ENCODE measurements at regions not wholly inside any gene's neighbourhood (a gene's known extent, or its start where the extent isn't known, plus 50 kb on each side); places are given as distances from the start of the nearest gene placed in this dataset.

DNA sequence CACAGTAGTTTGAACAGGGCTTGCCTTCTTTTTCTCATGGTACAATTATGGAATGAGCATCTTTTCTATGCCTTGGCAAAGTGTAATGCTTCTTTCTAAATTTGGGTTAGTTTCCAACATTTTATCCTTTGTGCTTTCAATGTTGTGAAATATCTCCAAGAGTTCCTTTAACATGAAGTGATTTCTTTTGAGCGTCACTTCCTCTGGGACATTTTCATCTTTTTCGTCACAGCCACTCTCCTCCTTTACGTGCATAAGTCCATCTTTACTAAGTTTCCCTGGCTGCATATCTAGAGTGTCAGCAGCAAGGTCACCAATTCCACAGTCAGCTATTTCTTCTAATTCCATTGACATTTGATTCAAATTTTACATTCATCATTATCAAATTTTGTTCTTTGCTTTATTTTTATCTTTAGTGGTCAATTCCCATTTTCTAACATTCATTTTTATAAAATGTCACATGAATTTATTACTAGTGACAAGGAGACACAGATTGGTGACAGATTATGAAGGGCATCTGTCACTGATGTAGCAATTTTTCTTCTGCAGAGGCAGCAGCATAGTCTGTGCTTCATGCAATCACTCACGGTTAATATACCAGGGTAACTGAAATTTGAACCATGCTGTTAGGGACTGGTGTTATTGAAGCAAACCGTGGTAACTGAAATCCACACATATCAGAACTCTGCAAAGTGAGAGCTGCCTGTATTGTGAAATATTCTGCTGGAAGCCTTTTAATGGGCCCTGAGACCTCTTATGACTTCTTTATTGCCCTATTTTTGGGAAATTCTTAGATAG lies 126.5 kb upstream of the THBS1 start:
- H3K79me2 ChIP-seq (ENCODE audit: low read length): no peaks in the 10 kb centered on the region
- H3K9me3 ChIP-seq (replicated peaks; ENCODE audit: insufficient read depth, low read length): no peaks in the 10 kb centered on the region
- H3K36me3 ChIP-seq (replicated peaks; ENCODE audit: insufficient read depth, low read length): no peaks in the 10 kb centered on the region
- DNase-seq: no peak
- no peak overlapping the region for H2AFZ ChIP-seq (ENCODE audit: low read length)
- no peak overlapping the region for H3K27ac ChIP-seq (ENCODE audit: low read length)
- no peak overlapping the region for H3K4me2 ChIP-seq (ENCODE audit: low read depth, low read length)
- H3K27me3 ChIP-seq (replicated peaks; ENCODE audit: insufficient read depth, low read length): no peaks in the 10 kb centered on the region
- TF ChIP-seq EZH2phosphoT487 (IDR thresholded peaks at IDR 0.05; ENCODE audit: low read length) (no peak), EZH2 (optimal IDR thresholded peaks at IDR 0.05; ENCODE audit: low read depth, low read length) (no peak)
- TF ChIP-seq, protein P1, sequence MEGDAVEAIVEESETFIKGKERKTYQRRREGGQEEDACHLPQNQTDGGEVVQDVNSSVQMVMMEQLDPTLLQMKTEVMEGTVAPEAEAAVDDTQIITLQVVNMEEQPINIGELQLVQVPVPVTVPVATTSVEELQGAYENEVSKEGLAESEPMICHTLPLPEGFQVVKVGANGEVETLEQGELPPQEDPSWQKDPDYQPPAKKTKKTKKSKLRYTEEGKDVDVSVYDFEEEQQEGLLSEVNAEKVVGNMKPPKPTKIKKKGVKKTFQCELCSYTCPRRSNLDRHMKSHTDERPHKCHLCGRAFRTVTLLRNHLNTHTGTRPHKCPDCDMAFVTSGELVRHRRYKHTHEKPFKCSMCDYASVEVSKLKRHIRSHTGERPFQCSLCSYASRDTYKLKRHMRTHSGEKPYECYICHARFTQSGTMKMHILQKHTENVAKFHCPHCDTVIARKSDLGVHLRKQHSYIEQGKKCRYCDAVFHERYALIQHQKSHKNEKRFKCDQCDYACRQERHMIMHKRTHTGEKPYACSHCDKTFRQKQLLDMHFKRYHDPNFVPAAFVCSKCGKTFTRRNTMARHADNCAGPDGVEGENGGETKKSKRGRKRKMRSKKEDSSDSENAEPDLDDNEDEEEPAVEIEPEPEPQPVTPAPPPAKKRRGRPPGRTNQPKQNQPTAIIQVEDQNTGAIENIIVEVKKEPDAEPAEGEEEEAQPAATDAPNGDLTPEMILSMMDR (IDR thresholded peaks at IDR 0.05; ENCODE audit: low read length): no peak
- H3K4me1 ChIP-seq (ENCODE audit: low read length): no peaks in the 10 kb centered on the region
- no peaks in the 10 kb centered on the region for H4K20me1 ChIP-seq (ENCODE audit: insufficient read depth, low read length)
- no peaks in the 10 kb centered on the region for H3K9me2 ChIP-seq (replicated peaks; ENCODE audit: insufficient read depth, low read length)
- no peak overlapping the region for H3K4me3 ChIP-seq (ENCODE audit: low read length)
- H3K9ac ChIP-seq (ENCODE audit: low read length): no peak overlapping the region
- H3F3A ChIP-seq (ENCODE audit: insufficient read depth, low read length): no peaks in the 10 kb centered on the region

DNA sequence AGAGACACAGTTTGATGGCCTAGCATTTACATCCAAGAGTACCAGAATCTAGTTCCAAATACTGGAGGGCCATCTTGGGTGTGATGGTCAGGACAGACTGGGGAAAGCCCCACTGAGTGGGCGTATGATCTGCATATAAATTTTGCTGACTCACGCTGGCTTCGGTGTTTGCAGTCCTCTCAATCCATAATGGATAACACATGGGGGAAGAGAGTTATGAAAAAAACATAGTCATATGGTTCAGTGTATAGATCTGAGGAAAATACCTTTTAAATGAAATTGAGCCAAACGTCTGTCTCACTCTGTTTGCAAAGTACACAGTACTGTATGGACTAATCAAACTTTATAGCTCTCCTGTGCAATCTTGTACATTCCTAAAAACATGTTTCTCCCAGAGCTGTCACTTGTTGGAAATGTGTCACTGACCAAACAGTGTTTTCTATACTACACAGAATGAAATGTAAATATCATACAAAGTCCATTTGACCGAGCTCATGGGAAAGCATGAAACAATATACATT lies 125.3 kb upstream of the THBS1 start:
- H3K79me2 ChIP-seq (ENCODE audit: low read length): no peaks in the 10 kb centered on the region
- no peak overlapping the region for H3K27ac ChIP-seq (ENCODE audit: low read length)
- H3K9ac ChIP-seq (ENCODE audit: low read length): no peak overlapping the region
- no peak overlapping the region for H3K4me3 ChIP-seq (ENCODE audit: low read length)
- no peaks in the 10 kb centered on the region for H3K9me2 ChIP-seq (replicated peaks; ENCODE audit: insufficient read depth, low read length)
- no peak overlapping the region for H2AFZ ChIP-seq (ENCODE audit: low read length)
- no peaks in the 10 kb centered on the region for H3K9me3 ChIP-seq (replicated peaks; ENCODE audit: insufficient read depth, low read length)
- TF ChIP-seq EZH2phosphoT487 (IDR thresholded peaks at IDR 0.05; ENCODE audit: low read length) (no peak), EZH2 (optimal IDR thresholded peaks at IDR 0.05; ENCODE audit: low read depth, low read length) (no peak)
- TF ChIP-seq, protein P1 (IDR thresholded peaks at IDR 0.05; ENCODE audit: low read length): no peak
- no peaks in the 10 kb centered on the region for H3K4me1 ChIP-seq (ENCODE audit: low read length)
- H3K36me3 ChIP-seq (replicated peaks; ENCODE audit: insufficient read depth, low read length): no peaks in the 10 kb centered on the region
- no peaks in the 10 kb centered on the region for H3F3A ChIP-seq (ENCODE audit: insufficient read depth, low read length)
- no peaks in the 10 kb centered on the region for H3K27me3 ChIP-seq (replicated peaks; ENCODE audit: insufficient read depth, low read length)
- H4K20me1 ChIP-seq (ENCODE audit: insufficient read depth, low read length): no peaks in the 10 kb centered on the region
- DNase-seq: no peak
- no peak overlapping the region for H3K4me2 ChIP-seq (ENCODE audit: low read depth, low read length)

DNA sequence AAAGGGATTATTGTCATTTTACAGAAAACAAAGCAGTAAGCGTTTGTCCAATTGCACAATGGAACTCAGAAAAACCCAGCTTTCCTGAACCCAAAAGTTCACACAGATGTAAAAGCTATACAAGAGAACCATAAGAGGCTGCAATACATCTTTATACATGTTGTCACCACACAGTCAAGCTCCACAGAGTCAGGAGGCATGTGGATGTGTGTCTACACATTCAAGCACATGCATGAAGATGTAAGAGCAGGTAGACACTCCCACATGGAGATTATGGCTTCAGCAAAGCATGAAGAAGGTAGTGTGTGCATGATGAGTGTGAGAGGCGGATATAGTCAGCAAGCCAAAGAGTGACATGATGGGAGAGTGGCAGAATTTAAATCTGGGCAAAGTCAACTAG lies 124.7 kb upstream of the THBS1 start:
- TF ChIP-seq, protein P1 (IDR thresholded peaks at IDR 0.05; ENCODE audit: low read length): no peak
- TF ChIP-seq EZH2phosphoT487 (IDR thresholded peaks at IDR 0.05; ENCODE audit: low read length): no peak
- TF ChIP-seq EZH2 (optimal IDR thresholded peaks at IDR 0.05; ENCODE audit: low read depth, low read length): no peak
- Histone ChIP-seq H3K4me3 (ENCODE audit: low read length) (no peak overlapping the region), H2AFZ (ENCODE audit: low read length) (no peak overlapping the region)

More for the DNA sequence above, 124.7 kb upstream of the THBS1 start:
- Histone ChIP-seq H3K36me3 (replicated peaks; ENCODE audit: insufficient read depth, low read length) (no peaks in the 10 kb centered on the region), H4K20me1 (ENCODE audit: insufficient read depth, low read length) (no peaks in the 10 kb centered on the region), H3K27me3 (replicated peaks; ENCODE audit: insufficient read depth, low read length) (no peaks in the 10 kb centered on the region), H3K79me2 (ENCODE audit: low read length) (no peaks in the 10 kb centered on the region), H3K9me3 (replicated peaks; ENCODE audit: insufficient read depth, low read length) (no peaks in the 10 kb centered on the region), H3K4me1 (ENCODE audit: low read length) (no peaks in the 10 kb centered on the region), H3K9me2 (replicated peaks; ENCODE audit: insufficient read depth, low read length) (no peaks in the 10 kb centered on the region), H3K27ac (ENCODE audit: low read length) (no peak overlapping the region), H3K4me2 (ENCODE audit: low read depth, low read length) (no peak overlapping the region), H3F3A (ENCODE audit: insufficient read depth, low read length) (no peaks in the 10 kb centered on the region), H3K9ac (ENCODE audit: low read length) (no peak overlapping the region)
- no peak for DNase-seq

All from MM.1S (cell line).